ENCODE measurements at regions not wholly inside any gene's neighbourhood (a gene's known extent, or its start where the extent isn't known, plus 50 kb on each side); places are given as distances from the start of the nearest gene placed in this dataset.
"Not testable (repeated sequence)": the region's sequence is repeated elsewhere in the genome, so short reads cannot be mapped to it uniquely, and the experiment has no call there.

GRCh38 chrX:139039041-139039440 is 327.5 kb upstream of the FGF13 start:
- DNase-seq (ENCODE audit: low spot score): no peak

- DNase-seq (ENCODE audit: low spot score): no peak
Observed at GRCh38 chrX:139026811-139027210, 315.3 kb upstream of the FGF13 start.

GRCh38 chrX:139026406-139026805 is 314.9 kb upstream of the FGF13 start:
- DNase-seq (ENCODE audit: low spot score): no peak

GRCh38 chrX:139025816-139026215 is 314.3 kb upstream of the FGF13 start:
- DNase-seq (ENCODE audit: low spot score): no peak

GRCh38 chrX:139023531-139023930 is 312.0 kb upstream of the FGF13 start:
- DNase-seq (ENCODE audit: low spot score): no peak

- DNase-seq (ENCODE audit: low spot score): no peak
Observed at GRCh38 chrX:139020801-139021200, 309.3 kb upstream of the FGF13 start.

GRCh38 chrX:139018436-139018835 is 306.9 kb upstream of the FGF13 start:
- no peak for DNase-seq (ENCODE audit: low spot score)

- DNase-seq (ENCODE audit: low spot score): no peak
Observed at GRCh38 chrX:139015627-139016026, 304.1 kb upstream of the FGF13 start.

- no peak for DNase-seq (ENCODE audit: low spot score)
Observed at GRCh38 chrX:139008185-139008584, 296.7 kb upstream of the FGF13 start.

GRCh38 chrX:139003856-139004527 is 292.5 kb upstream of the FGF13 start:
- DNase-seq (ENCODE audit: low spot score): not testable (repeated sequence)

GRCh38 chrX:139002319-139002718 is 290.8 kb upstream of the FGF13 start:
- DNase-seq (ENCODE audit: low spot score): no peak

- no peak for DNase-seq (ENCODE audit: low spot score)
Observed at GRCh38 chrX:138996268-138996667, 284.8 kb upstream of the FGF13 start.

GRCh38 chrX:138995458-138995857 is 283.9 kb upstream of the FGF13 start:
- DNase-seq (ENCODE audit: low spot score): no peak

GRCh38 chrX:138990425-138990824 is 278.9 kb upstream of the FGF13 start:
- not testable (repeated sequence) for DNase-seq (ENCODE audit: low spot score)

GRCh38 chrX:138986866-138987265 is 275.3 kb upstream of the FGF13 start:
- DNase-seq (ENCODE audit: low spot score): no peak

- no peak for DNase-seq (ENCODE audit: low spot score)
Observed at GRCh38 chrX:138986235-138986634, 274.7 kb upstream of the FGF13 start.

- no peak for DNase-seq (ENCODE audit: low spot score)
Observed at GRCh38 chrX:138982365-138982764, 270.8 kb upstream of the FGF13 start.

GRCh38 chrX:138964501-138964900 is 253.0 kb upstream of the FGF13 start:
- no peak for DNase-seq (ENCODE audit: low spot score)

GRCh38 chrX:138962419-138962818 is 250.9 kb upstream of the FGF13 start:
- not testable (repeated sequence) for DNase-seq (ENCODE audit: low spot score)

- DNase-seq (ENCODE audit: low spot score): no peak
Observed at GRCh38 chrX:138954976-138955375, 243.5 kb upstream of the FGF13 start.

- DNase-seq (ENCODE audit: low spot score): no peak
Observed at GRCh38 chrX:138946926-138947325, 235.4 kb upstream of the FGF13 start.

GRCh38 chrX:138945219-138945618 is 233.7 kb upstream of the FGF13 start:
- no peak for DNase-seq (ENCODE audit: low spot score)

- DNase-seq (ENCODE audit: low spot score): no peak
Observed at GRCh38 chrX:138939038-138939437, 227.5 kb upstream of the FGF13 start.

- no peak for DNase-seq (ENCODE audit: low spot score)
Observed at GRCh38 chrX:138938003-138938402, 226.5 kb upstream of the FGF13 start.

Measured in hepatic stellate cell (primary cell).